Astrocyte (in vitro differentiated cells and primary cell): ENCODE measurements at regions not wholly inside any gene's neighbourhood (a gene's known extent, or its start where the extent isn't known, plus 50 kb on each side); places are given as distances from the start of the nearest gene placed in this dataset.

ENCODE experiments used
- DNase-seq: peaks from one replicate; pipeline ENCODE4 v3.0.0-alpha.2; 2010; ENCODE audit warnings: low read depth
- FAIRE-seq: peaks from 2 replicates; lab custom pipeline; 2011; peaks lifted over from hg19 to GRCh38; lab: Jason Lieb, UNC
- H2AFZ ChIP-seq: 2 replicates; pipeline ENCODE4 v1.6.0; 2012; ENCODE audit warnings: low read depth, low read length, inconsistent platforms
- H3K27ac ChIP-seq: 2 replicates; pipeline ENCODE4 v1.5.1; 2011; ENCODE audit warnings: low read depth, low read length, inconsistent platforms
- H3K27me3 ChIP-seq: 2 replicates; pipeline ENCODE4 v1.6.0; 2011; ENCODE audit warnings: low read length, inconsistent platforms; ENCODE audit not compliant: insufficient read depth
- H3K36me3 ChIP-seq: 2 replicates; pipeline ENCODE4 v1.5.1; 2011; ENCODE audit warnings: low read length, inconsistent platforms; ENCODE audit not compliant: insufficient read depth
- H3K4me1 ChIP-seq: 2 replicates; pipeline ENCODE4 v1.5.1; 2011; ENCODE audit warnings: low read length, inconsistent platforms; ENCODE audit not compliant: insufficient read depth
- H3K4me2 ChIP-seq: 2 replicates; pipeline ENCODE4 v1.6.0; 2012; ENCODE audit warnings: low read length, inconsistent platforms
- H3K4me3 ChIP-seq: 2 replicates; pipeline ENCODE4 v1.5.1; 2011; ENCODE audit warnings: low read depth, mild to moderate bottlenecking, low read length, inconsistent platforms; ENCODE audit not compliant: insufficient read depth
- H3K79me2 ChIP-seq: 2 replicates; pipeline ENCODE4 v1.6.0; 2012; ENCODE audit warnings: mild to moderate bottlenecking, low read length, inconsistent platforms; ENCODE audit not compliant: insufficient read depth
- H3K9ac ChIP-seq: 2 replicates; pipeline ENCODE4 v1.6.0; 2012; ENCODE audit warnings: mild to moderate bottlenecking, low read length, inconsistent platforms
- H3K9me3 ChIP-seq: 2 replicates; pipeline ENCODE4 v1.5.1; 2012; ENCODE audit warnings: low read depth, mild to moderate bottlenecking, low read length, inconsistent platforms; ENCODE audit not compliant: insufficient read depth
- H4K20me1 ChIP-seq: 2 replicates; pipeline ENCODE4 v1.6.0; 2012; ENCODE audit warnings: low read length, inconsistent platforms; ENCODE audit not compliant: insufficient read depth
- H3K27ac Mint-ChIP-seq: one replicate; pipeline ENCODE4 v1.8.0; 2021; ENCODE audit warnings: mild to moderate bottlenecking, mixed read lengths; ENCODE audit not compliant: unreplicated experiment
- H3K27me3 Mint-ChIP-seq: one replicate; pipeline ENCODE4 v1.8.0; 2021; ENCODE audit warnings: low read depth, mixed read lengths; ENCODE audit not compliant: unreplicated experiment
- H3K36me3 Mint-ChIP-seq: one replicate; pipeline ENCODE4 v1.8.0; 2021; ENCODE audit warnings: low read depth, mixed read lengths; ENCODE audit not compliant: unreplicated experiment
- H3K4me1 Mint-ChIP-seq: one replicate; pipeline ENCODE4 v1.8.0; 2021; ENCODE audit warnings: low read depth, mixed read lengths; ENCODE audit not compliant: unreplicated experiment
- H3K4me3 Mint-ChIP-seq: one replicate; pipeline ENCODE4 v1.8.0; 2021; ENCODE audit warnings: mild to moderate bottlenecking, moderate library complexity, mixed read lengths; ENCODE audit not compliant: unreplicated experiment
- H3K9me3 Mint-ChIP-seq: one replicate; pipeline ENCODE4 v1.8.0; 2021; ENCODE audit warnings: mild to moderate bottlenecking, mixed read lengths; ENCODE audit not compliant: unreplicated experiment
- CTCF ChIP-seq: IDR thresholded peaks from 2 replicates; pipeline ENCODE4 v1.5.1; 2011; ENCODE audit warnings: low read depth, mild to moderate bottlenecking, inconsistent platforms, low read length, moderate library complexity; ENCODE audit not compliant: insufficient read depth
- EZH2 ChIP-seq: IDR thresholded peaks from 2 replicates; pipeline ENCODE4 v1.6.1; 2012; ENCODE audit warnings: mild to moderate bottlenecking, low read length, inconsistent platforms; ENCODE audit not compliant: insufficient read depth

GRCh38 chr4:174420316-174420715 is 102.0 kb downstream of the HPGD start:
- no peaks in the 10 kb centered on the region for H3K9me3 ChIP-seq
- H3K4me3 ChIP-seq, result no peak overlapping the region
- Mint-ChIP-seq H3K27me3 (no peaks in the 10 kb centered on the region), H3K4me1 (peaks cover 11% of the 10 kb centered on the region), H3K36me3 (no peaks in the 10 kb centered on the region), H3K4me3 (no peak overlapping the region), H3K27ac (no peak overlapping the region), H3K9me3 (peaks cover 10% of the 10 kb centered on the region)
- no peak overlapping the region for H3K9ac ChIP-seq
- H3K36me3 ChIP-seq, result no peaks in the 10 kb centered on the region
- no peaks in the 10 kb centered on the region for H3K27me3 ChIP-seq
- H3K79me2 ChIP-seq, result no peaks in the 10 kb centered on the region
- no peak overlapping the region for H2AFZ ChIP-seq
- FAIRE-seq (no peak), DNase-seq (no peak)
- H3K27ac ChIP-seq, result no peak overlapping the region
- TF ChIP-seq CTCF, result no peak
- TF ChIP-seq EZH2, result no peak
- peaks cover 6% of the 10 kb centered on the region for H3K4me1 ChIP-seq
- no peaks in the 10 kb centered on the region for H4K20me1 ChIP-seq
- no peak overlapping the region for H3K4me2 ChIP-seq

- H3K79me2 ChIP-seq, result no peaks in the 10 kb centered on the region
- H3K9ac ChIP-seq, result no peak overlapping the region
- H4K20me1 ChIP-seq, result no peaks in the 10 kb centered on the region
- H3K4me1 ChIP-seq, result peaks cover 6% of the 10 kb centered on the region
- H3K27ac ChIP-seq, result no peak overlapping the region
- H2AFZ ChIP-seq, result no peak overlapping the region
- H3K9me3 Mint-ChIP-seq, result peaks cover 10% of the 10 kb centered on the region
- no peaks in the 10 kb centered on the region for H3K27me3 Mint-ChIP-seq
- no peak for FAIRE-seq
- no peaks in the 10 kb centered on the region for H3K36me3 Mint-ChIP-seq
- no peak overlapping the region for H3K4me3 Mint-ChIP-seq
- no peak overlapping the region for H3K27ac Mint-ChIP-seq
- TF ChIP-seq EZH2 (no peak), CTCF (no peak)
- no peak for DNase-seq
- H3K27me3 ChIP-seq, result no peaks in the 10 kb centered on the region
- H3K4me3 ChIP-seq, result no peak overlapping the region
- peaks cover 13% of the 10 kb centered on the region for H3K4me1 Mint-ChIP-seq
- no peaks in the 10 kb centered on the region for H3K9me3 ChIP-seq
- no peak overlapping the region for H3K4me2 ChIP-seq
- H3K36me3 ChIP-seq, result no peaks in the 10 kb centered on the region
Observed at GRCh38 chr4:174418640-174419212, 103.6 kb downstream of the HPGD start.

GRCh38 chr4:174408841-174409552 is 113.3 kb downstream of the HPGD start:
- Histone ChIP-seq H4K20me1 (no peaks in the 10 kb centered on the region), H3K27me3 (no peaks in the 10 kb centered on the region), H3K79me2 (no peaks in the 10 kb centered on the region), H3K9ac (no peak overlapping the region), H3K36me3 (no peaks in the 10 kb centered on the region), H3K27ac (no peak overlapping the region), H3K4me1 (no peaks in the 10 kb centered on the region), H3K9me3 (no peaks in the 10 kb centered on the region), H3K4me3 (no peak overlapping the region), H3K4me2 (no peak overlapping the region), H2AFZ (no peak overlapping the region)
- H3K36me3 Mint-ChIP-seq, result no peaks in the 10 kb centered on the region
- H3K4me1 Mint-ChIP-seq, result no peaks in the 10 kb centered on the region
- no peaks in the 10 kb centered on the region for H3K27me3 Mint-ChIP-seq
- DNase-seq, result no peak
- H3K27ac Mint-ChIP-seq, result no peak overlapping the region
- no peak for FAIRE-seq
- TF ChIP-seq CTCF (no peak), EZH2 (no peak)
- no peaks in the 10 kb centered on the region for H3K9me3 Mint-ChIP-seq
- no peak overlapping the region for H3K4me3 Mint-ChIP-seq
